HCT116 (cell line): ENCODE measurements at regions not wholly inside any gene's neighbourhood (a gene's known extent, or its start where the extent isn't known, plus 50 kb on each side); places are given as distances from the start of the nearest gene placed in this dataset.

Source experiments
- ATAC-seq: fragments of 200-7000 bp; cut with Tn5 transposase; 2 replicates; pipeline ENCODE4 v1.9.1; 2020; ENCODE audit warnings: mild to moderate bottlenecking, moderate library complexity
- BruUV-seq: library from RNA; stranded (reverse); fragments of 400-500 nt; replicated peaks from 2 replicates; lab custom pipeline; 2021; lab: Mats Ljungman, UMichigan
- CTCF ChIA-PET: fragments of 300-600 bp; sonication (Branson Sonifier 250); formaldehyde crosslinking; loops from one replicate; lab custom pipeline; 2021; ENCODE audit warnings: antibody characterized with exemption; lab: Charles Lee
- POLR2A ChIA-PET: fragments of 300-600, 350-600 bp; sonication (Branson Sonifier 250); formaldehyde crosslinking; loops from one replicate; lab custom pipeline; 2021; ENCODE audit warnings: antibody characterized with exemption; lab: Charles Lee
- RAD21 ChIA-PET, 2 experiments: fragments of 300-600 bp; sonication (Branson Sonifier 250); formaldehyde crosslinking; loops; one replicate each; lab custom pipeline; 2023; ENCODE audit warnings: low total read pairs in 2 of 2; ENCODE audit not compliant: uncharacterized antibody in 2 of 2, unreplicated experiment in 2 of 2, low non-redundant PET in 1 of 2; lab: Charles Lee
- DNase-seq: peaks from one replicate; pipeline ENCODE4 v3.0.0-alpha.2; 2010; ENCODE audit warnings: low read depth, low spot score
- H2AFZ ChIP-seq: fragments of 200-600 bp; shearing (Covaris generic), sonication (generic); 2 replicates; pipeline ENCODE4 v1.6.1; 2017; ENCODE audit warnings: low read depth, mixed run types, mixed read lengths, antibody characterized with exemption, low read length; ENCODE audit not compliant: poor library complexity, severe bottlenecking
- H3K27ac ChIP-seq: 2 replicates; pipeline ENCODE4 v1.5.1; 2012; ENCODE audit warnings: low read depth, low read length
- H3K27me3 ChIP-seq: fragments of 200-600 bp; sonication (generic); 2 replicates; pipeline ENCODE4 v1.6.1; 2016; ENCODE audit warnings: mixed run types, low read length, mixed read lengths; ENCODE audit not compliant: insufficient read depth
- H3K36me3 ChIP-seq, 2 experiments: fragments of 200-500 bp in 1 of 2; fragments of 200-600 bp in 1 of 2; sonication (Bioruptor generic) in 1 of 2; sonication (generic) in 1 of 2; 2 replicates each; pipeline versions ENCODE4 v1.5.1 to v1.6.1; 2014 to 2016; ENCODE audit warnings: low read length in 2 of 2, inconsistent platforms in 1 of 2, mixed read lengths in 1 of 2, mixed run types in 1 of 2; ENCODE audit not compliant: insufficient read depth in 2 of 2, control insufficient read depth in 1 of 2
- H3K4me1 ChIP-seq, 2 experiments: fragments of 200-600 bp in 1 of 2; sonication (generic) in 1 of 2; 2 replicates each; pipeline versions ENCODE4 v1.5.1 to v1.6.1; 2012 to 2017; ENCODE audit warnings: low read length in 2 of 2, inconsistent platforms in 1 of 2, mild to moderate bottlenecking in 1 of 2, mixed read lengths in 1 of 2, mixed run types in 1 of 2, moderate library complexity in 1 of 2; ENCODE audit not compliant: insufficient read depth in 2 of 2, control insufficient read depth in 1 of 2
- H3K4me2 ChIP-seq: fragments of 200-600 bp; sonication (generic); 2 replicates; pipeline ENCODE4 v1.6.1; 2017; ENCODE audit warnings: mixed run types, low read length, mixed read lengths
- H3K4me3 ChIP-seq, 2 experiments: fragments of 200-600 bp in 1 of 2; sonication (generic) in 1 of 2; replicated peaks in 1 of 2; 2 replicates each; pipeline ENCODE4 v1.5.1; 2011 to 2016; ENCODE audit warnings: low read length in 2 of 2, control low read depth in 1 of 2, low read depth in 1 of 2, mild to moderate bottlenecking in 1 of 2, mixed read lengths in 1 of 2, mixed run types in 1 of 2
- H3K79me2 ChIP-seq: fragments of 200-600 bp; sonication (generic); 2 replicates; pipeline ENCODE4 v1.6.1; 2017; ENCODE audit warnings: mild to moderate bottlenecking, mixed run types, low read length, moderate library complexity, mixed read lengths; ENCODE audit not compliant: insufficient read depth
- H3K9ac ChIP-seq: fragments of 200-600 bp; sonication (generic); 2 replicates; pipeline ENCODE4 v1.6.1; 2016; ENCODE audit warnings: low read length, mixed read lengths
- H3K9me2 ChIP-seq: fragments of 200-600 bp; sonication (generic), shearing (Covaris generic); 2 replicates; pipeline ENCODE4 v1.6.1; 2017; ENCODE audit warnings: mixed run types, mild to moderate bottlenecking, moderate library complexity; ENCODE audit not compliant: insufficient read depth
- H3K9me3 ChIP-seq, 2 experiments: fragments of 200-500 bp in 1 of 2; fragments of 200-600 bp in 1 of 2; sonication (Bioruptor generic) in 1 of 2; sonication (generic) in 1 of 2; 2 replicates each; pipeline ENCODE4 v1.6.1; 2014 to 2017; ENCODE audit warnings: low read length in 2 of 2, mixed read lengths in 2 of 2, inconsistent platforms in 1 of 2, low read depth in 1 of 2, mild to moderate bottlenecking in 1 of 2, mixed run types in 1 of 2, moderate library complexity in 1 of 2; ENCODE audit not compliant: control insufficient read depth in 1 of 2, insufficient read depth in 1 of 2
- H4K20me1 ChIP-seq: fragments of 200-600 bp; sonication (generic), shearing (Covaris generic); 2 replicates; pipeline ENCODE4 v1.6.1; 2017; ENCODE audit warnings: mixed run types, mild to moderate bottlenecking, moderate library complexity; ENCODE audit not compliant: insufficient read depth
- CEBPB ChIP-seq: IDR thresholded peaks from 2 replicates; pipeline ENCODE4 v1.6.1; 2012; ENCODE audit warnings: low read depth
- CTCF ChIP-seq, 3 experiments: fragments of 200-600 bp in 1 of 3; sonication (generic) in 1 of 3; IDR thresholded peaks in 2 of 3; conservative IDR thresholded peaks in 1 of 3; 2 replicates each; pipeline ENCODE4 v1.5.1; 2012 to 2017; ENCODE audit warnings: low read depth in 2 of 3, low read length in 2 of 3, antibody characterized with exemption in 1 of 3, borderline replicate concordance in 1 of 3, control low read depth in 1 of 3, mild to moderate bottlenecking in 1 of 3, mixed read lengths in 1 of 3, mixed run types in 1 of 3, moderate library complexity in 1 of 3; ENCODE audit not compliant: insufficient read depth in 1 of 3
- EZH2 ChIP-seq: fragments of 200-600 bp; sonication (generic); IDR thresholded peaks from 2 replicates; pipeline ENCODE4 v1.6.1; 2017; ENCODE audit warnings: antibody characterized with exemption, mixed run types
- MAX ChIP-seq: IDR thresholded peaks from 2 replicates; pipeline ENCODE4 v1.6.1; 2012
- POLR2AphosphoS5 ChIP-seq: IDR thresholded peaks from 2 replicates; pipeline ENCODE4 v1.6.1; 2011; ENCODE audit warnings: mild to moderate bottlenecking, low read depth, low read length, moderate library complexity
- RAD21 ChIP-seq: IDR thresholded peaks from 2 replicates; pipeline ENCODE4 v1.6.1; 2012; ENCODE audit warnings: low read depth, mild to moderate bottlenecking
- TCF7L2 ChIP-seq: IDR thresholded peaks from 2 replicates; pipeline ENCODE4 v1.7.0; 2011; ENCODE audit warnings: borderline replicate concordance, inconsistent platforms; ENCODE audit not compliant: insufficient read depth, insufficient read length; ENCODE audit errors: extremely low read depth
- YY1 ChIP-seq: IDR thresholded peaks from 2 replicates; pipeline ENCODE4 v1.6.1; 2011; ENCODE audit warnings: low read length, low read depth, moderate library complexity, mild to moderate bottlenecking; ENCODE audit not compliant: insufficient replicate concordance; ENCODE audit errors: extremely low read depth
- ZFX ChIP-seq: fragments of 450-650 bp; IDR thresholded peaks from 2 replicates; pipeline ENCODE4 v1.6.1; 2017
- ZNF274 ChIP-seq: fragments of 200-500 bp; sonication (Bioruptor generic); IDR thresholded peaks from 2 replicates; pipeline ENCODE4 v1.6.1; 2014; ENCODE audit warnings: mild to moderate bottlenecking, low read depth, low read length, inconsistent platforms
- intact Hi-C: fragments of 100-400 bp; cut with micrococcal nuclease; formaldehyde crosslinking; loops from 2 replicates; pipeline ENCODE4 v1.10.0; 2022

GRCh38 chr12:3352230-3352629 lies 138.8 kb upstream of the PRMT8 start:
- no peaks in the 10 kb centered on the region for H3K4me1 ChIP-seq
- H2AFZ ChIP-seq = no peak overlapping the region
- intact Hi-C loops = no loop called here
- H4K20me1 ChIP-seq = no peaks in the 10 kb centered on the region
- no peaks in the 10 kb centered on the region for H3K36me3 ChIP-seq
- no peaks in the 10 kb centered on the region for H3K9me2 ChIP-seq
- H3K9me3 ChIP-seq = no peaks in the 10 kb centered on the region
- no peak for ATAC-seq
- no TSS peak for BruUV-seq
- no peaks in the 10 kb centered on the region for H3K79me2 ChIP-seq
- no peak overlapping the region for H3K4me3 ChIP-seq
- ChIA-PET RAD21 (no interaction called here), CTCF (no interaction called here), POLR2A (no interaction called here)
- H3K27ac ChIP-seq = no peak overlapping the region
- no peak overlapping the region for H3K4me2 ChIP-seq
- no peak for TF ChIP-seq RAD21
- no peak for TF ChIP-seq TCF7L2
- no peak for TF ChIP-seq POLR2AphosphoS5
- no peak for TF ChIP-seq CTCF (IDR thresholded peaks at IDR 0.05 in 2 of 3, conservative IDR thresholded peaks at IDR 0.05 in 1 of 3; ENCODE audit: borderline replicate concordance in 1 of 3, insufficient read depth in 1 of 3, low read depth in 2 of 3, low read length in 2 of 3)
- TF ChIP-seq ZNF274 = no peak
- no peak for TF ChIP-seq EZH2
- H3K9ac ChIP-seq = no peak overlapping the region
- H3K27me3 ChIP-seq = no peaks in the 10 kb centered on the region
- DNase-seq = no peak

- Histone ChIP-seq H3K9ac (no peak overlapping the region), H3K4me1 (no peaks in the 10 kb centered on the region), H2AFZ (no peak overlapping the region), H3K4me3 (no peak overlapping the region), H3K79me2 (no peaks in the 10 kb centered on the region), H4K20me1 (no peaks in the 10 kb centered on the region), H3K4me2 (no peak overlapping the region), H3K27me3 (no peaks in the 10 kb centered on the region), H3K36me3 (no peaks in the 10 kb centered on the region), H3K9me3 (no peaks in the 10 kb centered on the region), H3K27ac (no peak overlapping the region), H3K9me2 (no peaks in the 10 kb centered on the region)
- POLR2A ChIA-PET = interaction anchor here (0.7 kb wide), 1 partner anchor 17 kb away, joined by 3 read pairs; no protein-coding TSS in a partner anchor
- CTCF ChIA-PET = no interaction called here
- intact Hi-C loops = no loop called here
- no peak for DNase-seq
- ATAC-seq = no peak
- no TSS peak for BruUV-seq
- RAD21 ChIA-PET = no interaction called here
- TF ChIP-seq MAX = no peak
- TF ChIP-seq ZFX = no peak
- no peak for TF ChIP-seq CEBPB
- TF ChIP-seq YY1 = no peak
Measured at GRCh38 chr12:3353621-3354020, 137.4 kb upstream of the PRMT8 start.
